ENCODE measurements at regions not wholly inside any gene's neighbourhood (a gene's known extent, or its start where the extent isn't known, plus 50 kb on each side); places are given as distances from the start of the nearest gene placed in this dataset.

DNA sequence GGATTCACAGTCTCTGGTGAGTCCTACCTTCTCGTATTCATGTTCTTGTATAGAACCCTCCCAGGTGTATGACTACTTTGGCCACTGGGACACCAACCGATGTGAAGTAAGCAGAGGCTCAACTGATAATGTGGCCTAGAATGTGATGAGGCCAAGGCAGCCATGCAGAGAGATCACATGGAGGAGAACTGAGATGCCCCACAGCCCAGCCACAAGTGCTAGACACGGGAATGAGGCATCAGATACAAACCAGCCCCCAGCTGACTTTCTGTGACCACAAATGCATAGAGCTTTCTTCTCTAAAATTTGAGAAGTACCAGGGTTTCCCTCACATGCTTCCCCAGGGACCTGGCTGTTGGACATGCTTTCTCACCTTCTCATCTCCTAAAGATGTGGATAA lies 375.7 kb downstream of the CCSER2 start:
- TF ChIP-seq, protein P1, sequence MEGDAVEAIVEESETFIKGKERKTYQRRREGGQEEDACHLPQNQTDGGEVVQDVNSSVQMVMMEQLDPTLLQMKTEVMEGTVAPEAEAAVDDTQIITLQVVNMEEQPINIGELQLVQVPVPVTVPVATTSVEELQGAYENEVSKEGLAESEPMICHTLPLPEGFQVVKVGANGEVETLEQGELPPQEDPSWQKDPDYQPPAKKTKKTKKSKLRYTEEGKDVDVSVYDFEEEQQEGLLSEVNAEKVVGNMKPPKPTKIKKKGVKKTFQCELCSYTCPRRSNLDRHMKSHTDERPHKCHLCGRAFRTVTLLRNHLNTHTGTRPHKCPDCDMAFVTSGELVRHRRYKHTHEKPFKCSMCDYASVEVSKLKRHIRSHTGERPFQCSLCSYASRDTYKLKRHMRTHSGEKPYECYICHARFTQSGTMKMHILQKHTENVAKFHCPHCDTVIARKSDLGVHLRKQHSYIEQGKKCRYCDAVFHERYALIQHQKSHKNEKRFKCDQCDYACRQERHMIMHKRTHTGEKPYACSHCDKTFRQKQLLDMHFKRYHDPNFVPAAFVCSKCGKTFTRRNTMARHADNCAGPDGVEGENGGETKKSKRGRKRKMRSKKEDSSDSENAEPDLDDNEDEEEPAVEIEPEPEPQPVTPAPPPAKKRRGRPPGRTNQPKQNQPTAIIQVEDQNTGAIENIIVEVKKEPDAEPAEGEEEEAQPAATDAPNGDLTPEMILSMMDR (IDR thresholded peaks at IDR 0.05 in 4 of 5, conservative IDR thresholded peaks at IDR 0.05 in 1 of 5), result no peak
- TF ChIP-seq POLR2A (IDR thresholded peaks at IDR 0.05), result no peak
